MM.1S (cell line): ENCODE measurements at regions not wholly inside any gene's neighbourhood (a gene's known extent, or its start where the extent isn't known, plus 50 kb on each side); places are given as distances from the start of the nearest gene placed in this dataset.

Experiments used
- DNase-seq: peaks from one replicate; pipeline ENCODE4 v3.0.0-alpha.2; 2015
- H2AFZ ChIP-seq: fragments of 300-600 bp; sonication (generic); 2 replicates; pipeline ENCODE4 v1.6.0; 2016; ENCODE audit warnings: antibody characterized with exemption, low read length
- H3F3A ChIP-seq: fragments of 300-600 bp; sonication (generic); 2 replicates; pipeline ENCODE4 v1.6.1; 2016; ENCODE audit warnings: mild to moderate bottlenecking, antibody characterized with exemption, low read length, moderate library complexity, mixed read lengths; ENCODE audit not compliant: insufficient read depth
- H3K27ac ChIP-seq: fragments of 300-600 bp; sonication (generic); 2 replicates; pipeline ENCODE4 v1.5.1; 2016; ENCODE audit warnings: mild to moderate bottlenecking, low read length
- H3K27me3 ChIP-seq: fragments of 300-600 bp; sonication (generic); replicated peaks from 2 replicates; pipeline ENCODE4 v1.6.0; 2016; ENCODE audit warnings: low read length; ENCODE audit not compliant: insufficient read depth
- H3K36me3 ChIP-seq: fragments of 300-600 bp; sonication (generic); replicated peaks from 2 replicates; pipeline ENCODE4 v1.6.1; 2016; ENCODE audit warnings: mild to moderate bottlenecking, low read length, mixed read lengths; ENCODE audit not compliant: insufficient read depth
- H3K4me1 ChIP-seq: fragments of 300-600 bp; sonication (generic); 2 replicates; pipeline ENCODE4 v1.6.1; 2016; ENCODE audit warnings: low read length, mixed read lengths
- H3K4me2 ChIP-seq: fragments of 300-600 bp; sonication (generic); 2 replicates; pipeline ENCODE4 v1.6.0; 2016; ENCODE audit warnings: low read depth, low read length
- H3K4me3 ChIP-seq: fragments of 300-600 bp; sonication (generic); 2 replicates; pipeline ENCODE4 v1.5.1; 2016; ENCODE audit warnings: low read length, mixed read lengths
- H3K79me2 ChIP-seq: fragments of 300-600 bp; sonication (generic); 2 replicates; pipeline ENCODE4 v1.6.1; 2016; ENCODE audit warnings: mixed run types, low read length, mixed read lengths
- H3K9ac ChIP-seq: fragments of 300-600 bp; sonication (generic); 2 replicates; pipeline ENCODE4 v1.6.1; 2016; ENCODE audit warnings: low read length, mixed read lengths
- H3K9me2 ChIP-seq: fragments of 300-600 bp; sonication (generic); replicated peaks from 2 replicates; pipeline ENCODE4 v1.6.1; 2016; ENCODE audit warnings: mild to moderate bottlenecking, low read length, mixed read lengths; ENCODE audit not compliant: insufficient read depth
- H3K9me3 ChIP-seq: fragments of 300-600 bp; sonication (generic); replicated peaks from 2 replicates; pipeline ENCODE4 v1.6.1; 2016; ENCODE audit warnings: mild to moderate bottlenecking, low read length, mixed read lengths; ENCODE audit not compliant: insufficient read depth
- H4K20me1 ChIP-seq: fragments of 300-600 bp; sonication (generic); 2 replicates; pipeline ENCODE4 v1.6.1; 2016; ENCODE audit warnings: mild to moderate bottlenecking, low read length, moderate library complexity, mixed read lengths; ENCODE audit not compliant: insufficient read depth
- CTCF ChIP-seq: fragments of 300-600 bp; sonication (generic); IDR thresholded peaks from 2 replicates; pipeline ENCODE4 v1.5.1; 2016; ENCODE audit warnings: antibody characterized with exemption, low read length, mixed read lengths
- EZH2 ChIP-seq: fragments of 300-600 bp; sonication (generic); optimal IDR thresholded peaks from 2 replicates; pipeline ENCODE3; 2017; ENCODE audit warnings: low read depth, mild to moderate bottlenecking, antibody characterized with exemption, low read length, mixed read lengths
- EZH2phosphoT487 ChIP-seq: fragments of 300-600 bp; sonication (generic); IDR thresholded peaks from 2 replicates; pipeline ENCODE4 v1.6.1; 2018; ENCODE audit warnings: antibody characterized with exemption, low read length

GRCh38 chr10:108789919-108790318 is 1133.4 kb downstream of the XPNPEP1 start:
- H3K4me3 ChIP-seq = no peak overlapping the region

GRCh38 chr10:108789336-108789735 is 1134.0 kb downstream of the XPNPEP1 start:
- Histone ChIP-seq H3K27ac (no peak overlapping the region), H3K4me1 (no peaks in the 10 kb centered on the region), H3K9me2 (no peaks in the 10 kb centered on the region), H3K9ac (no peak overlapping the region), H3F3A (no peaks in the 10 kb centered on the region), H3K79me2 (no peaks in the 10 kb centered on the region), H4K20me1 (no peaks in the 10 kb centered on the region), H3K4me3 (no peak overlapping the region), H3K4me2 (no peak overlapping the region), H2AFZ (no peak overlapping the region), H3K9me3 (no peaks in the 10 kb centered on the region), H3K27me3 (no peaks in the 10 kb centered on the region), H3K36me3 (no peaks in the 10 kb centered on the region)
- no peak for DNase-seq
- TF ChIP-seq EZH2 = no peak
- no peak for TF ChIP-seq EZH2phosphoT487
- TF ChIP-seq CTCF = no peak

More at GRCh38 chr10:108789919-108790318, 1133.4 kb downstream of the XPNPEP1 start:
- Histone ChIP-seq H3K9me3 (no peaks in the 10 kb centered on the region), H3K36me3 (no peaks in the 10 kb centered on the region), H3K79me2 (no peaks in the 10 kb centered on the region), H2AFZ (no peak overlapping the region), H3K4me1 (no peaks in the 10 kb centered on the region), H3K4me2 (no peak overlapping the region), H3K9ac (no peak overlapping the region), H4K20me1 (no peaks in the 10 kb centered on the region), H3K27me3 (no peaks in the 10 kb centered on the region), H3K9me2 (no peaks in the 10 kb centered on the region), H3K27ac (no peak overlapping the region), H3F3A (no peaks in the 10 kb centered on the region)
- DNase-seq = no peak
- TF ChIP-seq EZH2phosphoT487 = no peak
- no peak for TF ChIP-seq EZH2
- TF ChIP-seq CTCF = no peak

- no peaks in the 10 kb centered on the region for H3K9me3 ChIP-seq
- H3K27ac ChIP-seq = no peak overlapping the region
- no peaks in the 10 kb centered on the region for H3K4me1 ChIP-seq
- H3K79me2 ChIP-seq = no peaks in the 10 kb centered on the region
- no peak for TF ChIP-seq CTCF
- TF ChIP-seq EZH2phosphoT487 = no peak
- TF ChIP-seq EZH2 = no peak
- no peaks in the 10 kb centered on the region for H4K20me1 ChIP-seq
- H3K9me2 ChIP-seq = no peaks in the 10 kb centered on the region
- no peak overlapping the region for H2AFZ ChIP-seq
- H3K27me3 ChIP-seq = no peaks in the 10 kb centered on the region
- H3K4me2 ChIP-seq = no peak overlapping the region
- H3K9ac ChIP-seq = no peak overlapping the region
- H3K36me3 ChIP-seq = no peaks in the 10 kb centered on the region
- DNase-seq = no peak
- H3K4me3 ChIP-seq = no peak overlapping the region
- H3F3A ChIP-seq = no peaks in the 10 kb centered on the region
Measured at GRCh38 chr10:108788891-108789290, 1134.4 kb downstream of the XPNPEP1 start.
